Adipocyte (in vitro differentiated cells): ENCODE measurements at regions not wholly inside any gene's neighbourhood (a gene's known extent, or its start where the extent isn't known, plus 50 kb on each side); places are given as distances from the start of the nearest gene placed in this dataset.
A peak's percentile ranks its signal among the peaks of the same experiment; 100 is the strongest.
"Not testable (repeated sequence)": the region's sequence is repeated elsewhere in the genome, so short reads cannot be mapped to it uniquely, and the experiment has no call there.

Experiments
- DNase-seq: peaks from one replicate; pipeline ENCODE4 v3.0.0-alpha.2; 2015; ENCODE audit warnings: low read depth
- H3K27me3 ChIP-seq: replicated peaks from 2 replicates; pipeline ENCODE4 v1.7.0; 2013; ENCODE audit warnings: mild to moderate bottlenecking, low read length, moderate library complexity; ENCODE audit not compliant: control insufficient read depth, insufficient read depth
- H3K36me3 ChIP-seq: 2 replicates; pipeline ENCODE4 v1.7.0; 2013; ENCODE audit warnings: low read length, mild to moderate bottlenecking, moderate library complexity; ENCODE audit not compliant: control insufficient read depth, insufficient read depth, severe bottlenecking
- H3K4me1 ChIP-seq: 2 replicates; pipeline ENCODE4 v1.7.0; 2013; ENCODE audit warnings: mild to moderate bottlenecking, low read length, moderate library complexity; ENCODE audit not compliant: control insufficient read depth, insufficient read depth
- H3K4me3 ChIP-seq: 2 replicates; pipeline ENCODE4 v1.7.0; 2013; ENCODE audit warnings: mild to moderate bottlenecking, low read length, moderate library complexity
- H3K9ac ChIP-seq: 2 replicates; pipeline ENCODE4 v1.7.0; 2013; ENCODE audit warnings: mild to moderate bottlenecking, low read length, moderate library complexity
- H3K9me3 ChIP-seq: 2 replicates; pipeline ENCODE4 v1.7.0; 2013; ENCODE audit warnings: mild to moderate bottlenecking, low read length, moderate library complexity; ENCODE audit not compliant: control insufficient read depth

- not testable (repeated sequence) for H3K27me3 ChIP-seq, DNase-seq, H3K4me3 ChIP-seq, H3K4me1 ChIP-seq, H3K36me3 ChIP-seq, H3K9ac ChIP-seq, H3K9me3 ChIP-seq
Observed at GRCh38 chr5:34223158-34223557, 180.1 kb upstream of the C1QTNF3 start.

DNA sequence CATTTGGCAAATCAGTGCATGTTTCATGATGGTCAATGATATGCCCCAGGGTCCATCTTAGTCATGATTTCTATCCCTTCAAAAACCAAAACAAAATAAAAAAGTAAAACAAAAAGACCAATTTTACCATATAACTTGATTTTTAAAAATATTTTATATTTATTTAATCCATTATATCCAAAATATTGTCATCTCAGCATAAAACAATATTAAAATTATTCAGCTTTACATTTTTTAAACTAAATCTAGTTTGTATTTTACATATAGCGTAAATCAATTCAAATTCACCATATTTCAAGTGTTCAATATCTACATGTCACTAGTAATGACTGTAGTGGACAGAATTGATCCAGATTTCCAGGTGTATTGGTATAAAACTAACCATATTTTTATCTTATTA lies 187.4 kb upstream of the C1QTNF3 start:
- DNase-seq, H3K4me3 ChIP-seq, H3K9ac ChIP-seq, H3K4me1 ChIP-seq, H3K27me3 ChIP-seq, H3K9me3 ChIP-seq, H3K36me3 ChIP-seq: not testable (repeated sequence)

GRCh38 chr5:34243802-34244201 lies 200.8 kb upstream of the C1QTNF3 start:
- peak overlapping the region; percentile 54 for H3K4me3 ChIP-seq
- not testable (repeated sequence) for H3K27me3 ChIP-seq, H3K36me3 ChIP-seq, H3K9ac ChIP-seq, DNase-seq, H3K4me1 ChIP-seq, H3K9me3 ChIP-seq

DNA sequence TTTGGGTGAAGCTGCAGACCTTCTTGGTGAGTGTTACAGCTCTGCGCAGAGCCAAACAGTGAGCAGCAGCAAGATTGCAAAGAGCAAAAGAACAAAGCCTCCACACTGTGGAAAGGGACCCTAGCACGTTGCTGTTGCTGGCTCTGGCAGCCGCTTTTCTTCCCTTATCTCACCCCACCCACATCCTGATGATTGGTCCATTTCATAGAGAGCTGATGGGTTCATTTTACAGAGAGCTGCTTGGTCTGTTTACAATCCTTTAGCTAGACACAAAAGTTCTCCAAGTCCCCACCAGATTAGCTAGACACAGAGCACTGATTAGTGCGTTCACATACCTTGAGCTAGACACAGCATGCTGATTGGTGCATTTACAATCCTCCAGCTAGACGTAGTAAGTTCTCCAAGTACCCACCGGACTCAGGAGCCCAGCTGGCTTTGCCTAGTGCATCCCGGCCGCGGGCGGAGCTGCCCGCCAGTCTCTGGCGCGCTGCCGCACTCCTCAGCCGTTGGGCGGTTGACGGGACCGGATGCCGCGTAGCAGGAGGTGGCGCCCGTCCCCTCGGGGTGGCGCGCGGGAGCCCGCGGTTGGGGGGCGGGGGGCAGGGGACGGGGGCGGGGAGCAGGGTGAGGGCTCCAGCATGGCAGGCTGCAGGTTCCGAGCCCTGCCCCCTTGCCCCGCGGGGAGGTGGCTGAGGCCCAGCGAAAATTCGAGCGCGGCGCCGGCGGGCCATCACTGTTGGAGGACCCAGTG lies 201.4 kb upstream of the C1QTNF3 start:
- peak overlapping the region; percentile 54 for H3K4me3 ChIP-seq
- peak; percentile 57 for DNase-seq
- not testable (repeated sequence) for H3K9me3 ChIP-seq, H3K9ac ChIP-seq, H3K4me1 ChIP-seq, H3K27me3 ChIP-seq, H3K36me3 ChIP-seq

DNA sequence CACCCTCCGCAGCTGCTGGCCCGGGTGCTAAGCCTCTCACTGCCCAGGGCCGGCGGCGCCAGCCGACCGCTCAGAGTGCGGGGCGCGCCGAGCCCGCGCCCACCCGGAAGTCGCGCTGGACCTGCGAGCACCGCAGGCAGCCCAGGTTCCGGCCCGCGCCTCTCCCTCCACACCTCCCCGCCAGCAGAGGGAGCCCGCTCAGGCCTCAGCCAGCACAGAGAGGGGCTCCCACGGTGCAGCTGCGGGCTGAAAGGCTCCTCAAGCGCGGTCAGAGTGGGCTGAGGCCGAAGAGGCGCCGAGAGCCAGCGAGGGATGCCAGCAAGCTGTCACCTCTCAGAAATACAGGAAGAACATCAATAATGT lies 202.0 kb upstream of the C1QTNF3 start:
- H3K36me3 ChIP-seq, H3K27me3 ChIP-seq, H3K4me1 ChIP-seq, H3K9me3 ChIP-seq, DNase-seq, H3K4me3 ChIP-seq, H3K9ac ChIP-seq: not testable (repeated sequence)

GRCh38 chr5:34245813-34246212 lies 202.8 kb upstream of the C1QTNF3 start:
- not testable (repeated sequence) for H3K36me3 ChIP-seq, H3K9me3 ChIP-seq, H3K4me1 ChIP-seq, H3K27me3 ChIP-seq, H3K9ac ChIP-seq
- peak; percentile 63 for DNase-seq
- H3K4me3 ChIP-seq: peak overlapping the region; percentile 59

- not testable (repeated sequence) for H3K4me1 ChIP-seq, H3K4me3 ChIP-seq, H3K9me3 ChIP-seq, H3K27me3 ChIP-seq, H3K36me3 ChIP-seq, H3K9ac ChIP-seq, DNase-seq
Observed at GRCh38 chr5:34258598-34258997, 215.6 kb upstream of the C1QTNF3 start.

DNA sequence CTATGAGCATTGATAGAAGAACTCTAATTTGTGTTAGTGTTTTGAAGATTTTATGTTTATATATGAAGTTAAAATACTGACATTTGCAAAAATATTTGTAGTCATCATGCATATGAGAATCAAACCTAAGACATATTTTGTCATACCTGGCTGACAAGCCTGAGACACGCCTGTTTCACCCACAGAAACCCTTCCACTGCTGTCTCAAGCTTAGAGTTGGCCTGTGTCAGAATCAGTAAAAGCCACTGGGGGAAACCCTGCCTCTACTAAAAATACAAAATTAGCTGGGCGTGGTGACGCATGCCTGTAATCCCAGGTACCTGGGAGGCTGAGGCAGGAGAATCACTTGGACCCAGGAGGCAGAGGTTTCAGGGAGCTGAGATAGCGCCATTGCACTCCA lies 218.0 kb upstream of the C1QTNF3 start:
- DNase-seq, H3K9ac ChIP-seq, H3K36me3 ChIP-seq, H3K9me3 ChIP-seq, H3K4me3 ChIP-seq, H3K4me1 ChIP-seq, H3K27me3 ChIP-seq: not testable (repeated sequence)

- not testable (repeated sequence) for H3K4me3 ChIP-seq, H3K36me3 ChIP-seq, H3K9ac ChIP-seq, H3K4me1 ChIP-seq, H3K9me3 ChIP-seq, H3K27me3 ChIP-seq, DNase-seq
Observed at GRCh38 chr5:34266151-34266550, 223.1 kb upstream of the C1QTNF3 start.

GRCh38 chr5:34296759-34297158 lies 253.7 kb upstream of the C1QTNF3 start:
- not testable (repeated sequence) for DNase-seq, H3K27me3 ChIP-seq, H3K9me3 ChIP-seq, H3K36me3 ChIP-seq, H3K4me1 ChIP-seq, H3K9ac ChIP-seq, H3K4me3 ChIP-seq

- H3K4me3 ChIP-seq, H3K27me3 ChIP-seq, H3K4me1 ChIP-seq, H3K9me3 ChIP-seq, H3K36me3 ChIP-seq, H3K9ac ChIP-seq: not testable (repeated sequence)
- peak; percentile 15 for DNase-seq
Observed at GRCh38 chr5:34329201-34329600, 286.2 kb upstream of the C1QTNF3 start.

GRCh38 chr5:34329611-34330108 lies 286.6 kb upstream of the C1QTNF3 start:
- DNase-seq: peak; percentile 29
- H3K4me3 ChIP-seq, H3K9me3 ChIP-seq, H3K27me3 ChIP-seq, H3K9ac ChIP-seq, H3K4me1 ChIP-seq, H3K36me3 ChIP-seq: not testable (repeated sequence)
